Activated T-helper 2 cell treated with anti-CD3 and anti-CD28 coated beads, Interferon-gamma antibody, Interleukin-2, Interleukin-4, amounts not matched to agents 10 μg/mL and 5 μg/mL and 100 μg/mL, durations not matched to agents 14 hours and 24 hours and 36 hours (primary cell): ENCODE measurements at regions not wholly inside any gene's neighbourhood (a gene's known extent, or its start where the extent isn't known, plus 50 kb on each side); places are given as distances from the start of the nearest gene placed in this dataset.

Source experiments
- DNase-seq: peaks from one replicate; pipeline ENCODE4 v3.0.0; 2021; ENCODE audit warnings: low spot score
- H3K27ac Mint-ChIP-seq: one replicate; pipeline ENCODE4 v1.8.0; 2021; ENCODE audit warnings: mixed read lengths
- H3K27me3 Mint-ChIP-seq: one replicate; pipeline ENCODE4 v1.8.0; 2021; ENCODE audit warnings: low read depth, mixed read lengths
- H3K36me3 Mint-ChIP-seq: one replicate; pipeline ENCODE4 v1.8.0; 2021; ENCODE audit warnings: low read depth, mixed read lengths
- H3K4me1 Mint-ChIP-seq: one replicate; pipeline ENCODE4 v1.8.0; 2021; ENCODE audit warnings: low read depth, mixed read lengths
- H3K4me3 Mint-ChIP-seq: one replicate; pipeline ENCODE4 v1.8.0; 2021; ENCODE audit warnings: low read depth, mild to moderate bottlenecking, moderate library complexity, mixed read lengths
- H3K9me3 Mint-ChIP-seq: one replicate; pipeline ENCODE4 v1.8.0; 2021; ENCODE audit warnings: mixed read lengths
- intact Hi-C: fragments of 100-400 bp; cut with micrococcal nuclease; formaldehyde crosslinking; loops from one replicate; pipeline ENCODE4 v1.15.1; 2023

DNA sequence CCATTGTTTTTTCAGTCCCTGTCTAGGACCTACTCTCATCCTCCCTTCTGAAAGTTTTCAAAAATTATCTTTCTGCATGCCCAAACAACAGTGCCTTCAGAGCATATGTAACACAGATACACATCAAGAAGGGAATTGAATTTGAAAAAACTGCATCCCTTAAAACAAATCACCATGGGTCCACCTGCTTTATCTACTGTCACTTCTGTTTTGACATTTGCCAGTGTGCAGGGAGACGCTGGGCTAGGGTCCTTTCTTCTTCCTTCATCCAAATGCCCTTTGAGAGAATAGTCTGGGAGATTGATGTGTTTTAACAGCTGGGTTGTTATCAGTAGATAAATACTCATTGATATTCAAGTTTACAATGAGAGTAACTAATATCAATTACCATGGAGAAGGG lies 1630.1 kb downstream of the MAT2B start:
- intact Hi-C loops, result no loop called here
- no peak overlapping the region for H3K4me3 Mint-ChIP-seq
- H3K27me3 Mint-ChIP-seq, result no peaks in the 10 kb centered on the region
- no peak overlapping the region for H3K27ac Mint-ChIP-seq
- peaks cover 7% of the 10 kb centered on the region for H3K9me3 Mint-ChIP-seq
- no peaks in the 10 kb centered on the region for H3K36me3 Mint-ChIP-seq
- H3K4me1 Mint-ChIP-seq, result no peaks in the 10 kb centered on the region
- no peak for DNase-seq

DNA sequence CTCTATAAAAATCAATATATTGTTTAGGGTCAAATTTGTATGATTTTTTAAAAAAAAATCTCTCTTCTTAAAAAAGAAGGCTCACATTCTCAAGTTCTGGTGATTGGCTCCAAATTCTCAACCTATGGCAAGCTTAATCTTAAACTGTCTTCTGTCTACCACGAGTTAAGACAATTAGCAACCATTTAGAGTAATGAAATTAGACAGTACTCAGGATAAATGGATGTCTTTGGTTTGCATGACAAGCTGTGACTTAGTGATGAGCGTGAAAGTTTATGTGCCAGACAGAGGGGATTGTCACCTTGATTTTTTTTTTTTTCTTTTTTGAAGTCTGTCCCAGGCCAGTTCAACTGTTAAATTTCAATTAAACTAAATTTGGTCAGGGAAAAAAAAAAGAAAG lies 1632.3 kb downstream of the MAT2B start:
- Mint-ChIP-seq H3K27ac (no peak overlapping the region), H3K4me3 (no peak overlapping the region), H3K9me3 (peaks cover 7% of the 10 kb centered on the region), H3K27me3 (no peaks in the 10 kb centered on the region), H3K4me1 (no peaks in the 10 kb centered on the region), H3K36me3 (no peaks in the 10 kb centered on the region)
- no peak for DNase-seq
- intact Hi-C loops, result no loop called here

DNA sequence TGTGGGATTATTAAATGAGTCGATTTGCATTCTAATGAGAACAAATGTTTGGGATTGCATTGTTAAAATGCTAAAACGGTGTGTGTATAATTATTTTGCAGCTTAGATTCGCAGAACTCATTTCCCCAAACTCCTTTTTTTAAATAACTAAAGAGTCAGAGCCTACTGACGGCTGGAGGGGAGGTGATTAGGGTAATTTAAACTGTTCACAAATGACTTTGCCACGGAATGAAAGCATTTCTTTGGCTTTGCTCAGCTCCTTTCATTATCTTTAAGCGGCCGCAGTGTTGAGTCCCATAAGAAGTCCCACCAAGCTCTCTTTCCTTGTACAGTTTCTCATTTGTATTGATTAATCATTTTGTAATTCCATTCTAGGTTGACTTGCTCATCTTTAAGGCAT lies 1632.8 kb downstream of the MAT2B start:
- H3K4me3 Mint-ChIP-seq, result no peak overlapping the region
- peaks cover 7% of the 10 kb centered on the region for H3K9me3 Mint-ChIP-seq
- intact Hi-C loops, result no loop called here
- H3K27ac Mint-ChIP-seq, result no peak overlapping the region
- H3K36me3 Mint-ChIP-seq, result no peaks in the 10 kb centered on the region
- H3K4me1 Mint-ChIP-seq, result no peaks in the 10 kb centered on the region
- no peak for DNase-seq
- no peaks in the 10 kb centered on the region for H3K27me3 Mint-ChIP-seq

DNA sequence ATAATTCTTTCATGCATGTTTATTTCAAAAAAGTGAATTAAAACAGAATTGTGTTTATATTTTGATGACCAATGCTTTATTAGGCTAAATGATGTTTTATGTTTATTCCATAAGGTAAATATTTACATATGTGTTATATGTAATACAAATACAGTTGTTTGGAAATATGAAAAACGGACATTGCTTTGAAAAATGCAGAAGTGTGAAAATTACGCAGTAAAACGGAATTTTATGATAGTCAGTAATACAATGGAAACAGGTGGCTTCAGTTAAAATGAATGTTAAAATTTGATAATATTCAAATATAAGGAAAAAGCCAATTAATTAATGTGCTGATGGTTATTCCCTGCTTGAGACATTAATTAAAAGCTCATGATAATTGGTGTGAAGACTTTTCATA lies 1633.8 kb downstream of the MAT2B start:
- no peaks in the 10 kb centered on the region for H3K27me3 Mint-ChIP-seq
- intact Hi-C loops, result no loop called here
- H3K4me1 Mint-ChIP-seq, result no peaks in the 10 kb centered on the region
- no peak overlapping the region for H3K27ac Mint-ChIP-seq
- no peak for DNase-seq
- H3K9me3 Mint-ChIP-seq, result peaks cover 7% of the 10 kb centered on the region
- no peak overlapping the region for H3K4me3 Mint-ChIP-seq
- H3K36me3 Mint-ChIP-seq, result no peaks in the 10 kb centered on the region

DNA sequence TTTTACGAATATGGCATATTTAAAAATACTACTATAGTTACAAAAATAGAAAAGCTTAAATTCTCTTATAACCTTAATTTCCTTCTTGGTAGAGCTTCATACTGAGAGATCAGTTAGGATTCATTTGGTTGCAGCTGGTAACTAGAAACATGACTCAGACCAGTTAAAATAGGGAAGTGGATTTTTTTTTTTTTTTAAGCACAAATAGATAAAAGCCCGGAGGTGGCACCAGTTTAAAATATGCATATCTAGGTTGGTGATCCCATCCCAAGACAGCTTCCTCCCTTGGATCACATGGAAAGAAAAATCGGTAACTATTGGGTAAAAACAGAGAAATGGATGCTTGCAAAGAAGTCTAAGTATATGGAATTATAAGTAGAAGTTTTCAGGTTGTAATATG lies 1634.3 kb downstream of the MAT2B start:
- H3K36me3 Mint-ChIP-seq, result no peaks in the 10 kb centered on the region
- intact Hi-C loops, result no loop called here
- H3K27ac Mint-ChIP-seq, result no peak overlapping the region
- no peak for DNase-seq
- H3K4me1 Mint-ChIP-seq, result no peaks in the 10 kb centered on the region
- no peak overlapping the region for H3K4me3 Mint-ChIP-seq
- no peaks in the 10 kb centered on the region for H3K27me3 Mint-ChIP-seq
- peaks cover 7% of the 10 kb centered on the region for H3K9me3 Mint-ChIP-seq

DNA sequence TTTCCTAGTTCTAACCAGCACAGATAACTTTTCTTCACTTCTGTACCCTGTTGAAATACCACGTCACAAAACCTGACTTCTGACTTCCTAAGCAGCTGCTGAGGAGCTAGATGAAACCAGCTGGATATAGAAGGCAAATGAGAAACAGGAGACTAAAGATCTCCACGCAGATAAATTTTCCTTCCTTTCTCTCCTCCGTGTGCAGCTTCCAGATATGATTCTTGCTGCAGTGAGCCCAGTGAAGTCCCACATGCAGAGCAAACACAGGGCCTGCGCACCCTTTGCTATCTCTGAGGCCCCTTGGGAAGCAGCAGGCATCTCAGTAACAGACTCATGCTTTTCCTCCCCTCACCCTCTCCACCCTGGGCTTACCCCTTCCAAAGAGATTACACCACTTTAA lies 1638.3 kb downstream of the MAT2B start:
- intact Hi-C loops, result no loop called here
- H3K27ac Mint-ChIP-seq, result no peak overlapping the region
- no peaks in the 10 kb centered on the region for H3K27me3 Mint-ChIP-seq
- DNase-seq, result no peak
- no peaks in the 10 kb centered on the region for H3K36me3 Mint-ChIP-seq
- H3K4me1 Mint-ChIP-seq, result no peaks in the 10 kb centered on the region
- H3K9me3 Mint-ChIP-seq, result peaks cover 6% of the 10 kb centered on the region
- no peak overlapping the region for H3K4me3 Mint-ChIP-seq

DNA sequence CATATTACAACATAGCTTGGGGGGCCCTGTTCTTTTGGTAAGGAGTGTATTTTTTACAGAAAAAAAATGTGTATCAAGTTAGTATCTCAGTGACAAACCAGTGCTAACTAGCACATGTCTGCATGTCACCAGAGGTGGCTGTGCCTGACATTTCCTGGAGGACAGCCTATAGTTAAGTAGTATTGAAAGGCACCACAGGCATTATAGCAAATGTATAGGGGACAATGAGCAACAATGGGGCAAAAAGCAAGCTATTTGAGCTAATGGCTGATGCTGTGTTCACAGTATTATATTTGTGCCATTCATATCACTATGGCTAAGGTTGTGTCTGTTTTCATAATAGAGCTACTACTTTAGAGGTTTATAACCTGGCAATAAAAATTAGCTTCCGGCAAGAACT lies 1644.0 kb downstream of the MAT2B start:
- Mint-ChIP-seq H3K4me3 (no peak overlapping the region), H3K9me3 (peaks cover 11% of the 10 kb centered on the region), H3K36me3 (no peaks in the 10 kb centered on the region), H3K4me1 (no peaks in the 10 kb centered on the region), H3K27me3 (no peaks in the 10 kb centered on the region), H3K27ac (no peak overlapping the region)
- DNase-seq, result no peak
- intact Hi-C loops, result no loop called here

DNA sequence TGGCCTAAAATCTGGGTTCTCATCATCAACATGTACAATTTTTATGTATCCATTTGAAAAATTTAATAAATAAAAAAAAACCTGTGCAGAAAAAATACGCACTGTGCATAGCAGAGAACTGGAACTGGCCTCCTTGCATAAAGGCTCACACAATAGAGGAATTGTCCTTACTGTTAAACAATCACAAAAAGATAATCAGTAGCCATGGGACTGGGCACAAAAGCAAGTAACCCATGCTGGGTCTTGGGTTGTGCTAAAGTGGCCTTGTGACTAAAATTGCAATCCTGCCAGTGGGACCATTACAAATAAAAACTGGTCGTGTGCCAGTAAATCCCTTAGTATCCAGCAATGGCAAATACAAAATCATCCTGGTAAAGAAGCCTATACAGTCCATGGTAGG lies 1646.6 kb downstream of the MAT2B start:
- Mint-ChIP-seq H3K4me1 (no peaks in the 10 kb centered on the region), H3K9me3 (peaks cover 11% of the 10 kb centered on the region), H3K27ac (no peak overlapping the region), H3K36me3 (no peaks in the 10 kb centered on the region), H3K27me3 (no peaks in the 10 kb centered on the region), H3K4me3 (no peak overlapping the region)
- no peak for DNase-seq
- intact Hi-C loops, result no loop called here

DNA sequence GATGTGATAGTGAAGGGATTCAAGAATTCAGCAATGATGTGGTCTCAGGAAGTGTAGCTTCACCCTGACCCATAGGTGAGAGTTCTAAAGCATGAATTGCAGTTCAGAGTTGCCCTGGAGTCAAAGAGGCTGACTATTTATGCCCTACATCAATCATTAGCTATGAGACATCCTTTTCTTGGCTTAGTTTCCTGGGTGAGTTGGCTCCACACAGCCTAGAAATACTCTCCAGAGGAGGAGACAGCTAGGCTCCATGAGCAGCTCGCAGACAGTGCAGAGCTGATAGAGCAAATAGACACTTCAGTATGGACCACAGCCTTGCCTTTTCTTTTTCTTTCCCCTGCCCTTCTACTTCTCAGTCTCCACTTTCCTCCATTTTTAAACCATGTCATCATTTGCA lies 1651.8 kb downstream of the MAT2B start:
- intact Hi-C loops, result no loop called here
- H3K36me3 Mint-ChIP-seq, result no peaks in the 10 kb centered on the region
- DNase-seq, result no peak
- no peak overlapping the region for H3K4me3 Mint-ChIP-seq
- peaks cover 3% of the 10 kb centered on the region for H3K9me3 Mint-ChIP-seq
- H3K27me3 Mint-ChIP-seq, result no peaks in the 10 kb centered on the region
- no peak overlapping the region for H3K27ac Mint-ChIP-seq
- H3K4me1 Mint-ChIP-seq, result no peaks in the 10 kb centered on the region

DNA sequence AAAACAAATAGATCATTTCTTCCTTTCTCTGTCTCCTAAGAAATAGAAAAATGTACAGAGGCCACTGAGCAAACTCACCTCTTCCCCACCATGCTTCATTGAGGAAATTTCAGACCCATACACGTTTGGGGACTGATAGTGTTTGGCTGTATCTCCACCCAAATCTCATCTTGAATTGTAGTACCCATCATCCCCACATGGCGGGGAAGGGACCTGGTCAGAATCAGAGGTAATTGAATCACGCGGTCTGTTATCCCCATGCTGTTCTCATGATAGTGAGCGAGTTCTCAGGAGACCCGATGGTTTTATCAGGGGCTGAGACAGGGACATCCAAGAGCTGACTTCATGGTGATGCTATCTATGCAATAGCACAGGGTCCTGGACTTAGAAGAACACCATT lies 1655.8 kb downstream of the MAT2B start:
- DNase-seq, result no peak
- Mint-ChIP-seq H3K4me1 (no peaks in the 10 kb centered on the region), H3K36me3 (no peaks in the 10 kb centered on the region), H3K27me3 (no peaks in the 10 kb centered on the region), H3K9me3 (peaks cover 11% of the 10 kb centered on the region), H3K4me3 (no peak overlapping the region), H3K27ac (no peak overlapping the region)
- intact Hi-C loops, result no loop called here

DNA sequence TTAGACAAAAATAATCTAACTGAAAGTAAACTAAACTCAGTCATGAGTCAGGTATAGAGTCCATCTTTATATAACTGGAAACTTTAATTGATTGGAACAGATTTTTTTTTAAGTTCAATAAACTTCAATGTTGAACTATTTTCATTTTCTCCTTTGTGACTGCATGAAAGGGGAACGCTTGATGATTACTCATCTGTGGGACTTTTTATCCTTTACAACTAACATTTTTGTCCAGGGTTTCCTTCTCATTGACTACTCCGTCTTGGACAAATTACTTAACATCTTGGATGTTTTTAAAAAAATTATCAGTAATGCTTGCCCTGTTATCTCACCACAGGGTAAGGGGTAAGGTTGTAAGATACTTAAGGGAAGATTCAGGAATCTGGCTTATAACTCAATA lies 1658.4 kb downstream of the MAT2B start:
- Mint-ChIP-seq H3K4me3 (no peak overlapping the region), H3K9me3 (peaks cover 13% of the 10 kb centered on the region)

DNA sequence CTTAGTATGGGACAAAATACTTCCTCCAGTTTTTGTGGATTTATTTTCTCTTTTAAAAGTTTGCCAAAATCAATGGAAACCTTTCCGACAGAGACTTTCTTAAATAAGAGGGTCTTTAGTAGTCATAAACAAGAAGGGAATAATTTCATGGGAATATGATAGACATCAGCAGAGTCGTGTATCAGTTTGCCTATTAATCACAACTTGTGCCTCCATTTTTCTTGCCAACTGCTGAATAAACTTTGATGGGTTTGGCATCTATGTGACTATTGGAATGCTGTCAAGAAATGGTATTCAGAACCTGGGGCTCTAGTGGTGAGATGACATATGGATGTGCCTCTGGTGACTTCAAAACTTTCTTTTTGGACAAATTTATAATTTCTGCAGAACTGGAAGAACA lies 1668.2 kb downstream of the MAT2B start:
- intact Hi-C loops, result no loop called here
- no peak overlapping the region for H3K4me3 Mint-ChIP-seq
- no peak for DNase-seq
- peaks cover 6% of the 10 kb centered on the region for H3K9me3 Mint-ChIP-seq
- H3K27ac Mint-ChIP-seq, result no peak overlapping the region
- H3K36me3 Mint-ChIP-seq, result no peaks in the 10 kb centered on the region
- H3K27me3 Mint-ChIP-seq, result no peaks in the 10 kb centered on the region
- H3K4me1 Mint-ChIP-seq, result no peaks in the 10 kb centered on the region

More for the DNA sequence above, 1658.4 kb downstream of the MAT2B start:
- H3K27ac Mint-ChIP-seq, result no peak overlapping the region
- no peaks in the 10 kb centered on the region for H3K27me3 Mint-ChIP-seq
- no peaks in the 10 kb centered on the region for H3K36me3 Mint-ChIP-seq
- DNase-seq, result no peak
- H3K4me1 Mint-ChIP-seq, result no peaks in the 10 kb centered on the region
- intact Hi-C loops, result no loop called here

DNA sequence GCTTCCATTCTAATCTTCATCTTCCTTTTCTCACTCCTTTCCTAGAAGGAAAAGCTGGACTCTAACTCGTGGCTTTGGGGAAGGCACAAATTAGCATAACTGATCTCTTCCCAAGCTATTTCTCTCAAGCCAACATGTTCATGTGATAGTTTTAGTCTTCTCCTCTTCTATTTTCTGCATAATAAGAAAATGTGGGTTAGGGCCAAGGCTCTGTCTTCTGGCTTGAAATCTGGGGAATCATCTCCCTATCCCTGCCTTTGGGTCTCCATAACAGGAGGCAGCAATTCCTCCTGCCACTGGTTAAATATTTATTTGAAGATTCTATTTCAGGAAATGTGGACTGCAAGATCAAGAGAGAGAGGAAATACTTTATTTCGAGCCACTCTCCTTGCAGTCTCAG lies 1669.6 kb downstream of the MAT2B start:
- intact Hi-C loops, result no loop called here
- Mint-ChIP-seq H3K36me3 (no peaks in the 10 kb centered on the region), H3K4me1 (no peaks in the 10 kb centered on the region), H3K27me3 (no peaks in the 10 kb centered on the region), H3K9me3 (no peaks in the 10 kb centered on the region), H3K4me3 (no peak overlapping the region), H3K27ac (no peak overlapping the region)
- DNase-seq, result no peak

DNA sequence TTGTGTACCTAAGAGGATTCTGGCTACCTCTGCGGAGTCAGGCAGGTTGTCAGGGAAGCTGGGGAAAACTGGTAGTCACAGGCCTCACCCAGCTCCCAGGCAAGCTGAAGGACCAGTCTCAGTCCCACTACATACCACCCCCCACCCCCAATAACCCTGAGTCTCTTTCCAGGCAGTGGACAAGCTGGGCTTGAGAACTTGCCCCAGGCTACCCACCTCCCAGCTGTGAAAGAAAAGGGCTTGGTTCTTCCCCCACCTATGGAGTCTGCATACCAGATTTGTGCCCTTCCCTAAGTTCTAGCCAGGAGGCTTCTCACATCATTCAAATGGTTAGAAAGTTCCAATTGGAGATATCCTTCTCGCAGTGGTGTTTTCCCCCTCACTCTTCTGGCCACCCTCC lies 1678.8 kb downstream of the MAT2B start:
- Mint-ChIP-seq H3K27ac (no peak overlapping the region), H3K27me3 (no peaks in the 10 kb centered on the region), H3K4me1 (no peaks in the 10 kb centered on the region), H3K4me3 (no peak overlapping the region), H3K9me3 (peaks cover 14% of the 10 kb centered on the region), H3K36me3 (no peaks in the 10 kb centered on the region)
- DNase-seq, result no peak
- intact Hi-C loops, result no loop called here
